MV-4-11 (cell line): ENCODE measurements at regions not wholly inside any gene's neighbourhood (a gene's known extent, or its start where the extent isn't known, plus 50 kb on each side); places are given as distances from the start of the nearest gene placed in this dataset.
"Not testable (repeated sequence)": the region's sequence is repeated elsewhere in the genome, so short reads cannot be mapped to it uniquely, and the experiment has no call there.

ENCODE experiments used
- DNase-seq: peaks from one replicate; lab custom pipeline; 2025; lab: John Stamatoyannopoulos, UW

DNA sequence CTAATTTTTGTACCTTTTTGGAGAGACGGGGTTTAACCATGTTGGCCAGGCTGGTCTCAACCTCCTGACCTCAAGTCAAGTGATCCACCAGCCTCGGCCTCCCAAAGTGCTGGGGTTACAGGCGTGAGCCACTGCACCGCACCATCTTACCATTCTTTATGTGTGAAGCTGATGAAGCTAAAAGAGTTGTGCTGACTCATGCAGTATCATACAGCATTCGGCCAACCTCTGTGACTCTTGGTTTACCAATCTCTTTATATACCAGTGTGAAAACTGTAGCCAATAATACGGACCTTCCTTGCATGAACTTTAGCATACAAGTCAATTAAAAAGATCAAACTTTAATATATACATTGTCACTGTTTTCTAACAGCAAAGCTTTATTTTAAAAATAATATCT lies 878.2 kb upstream of the MBL2 start:
- no peak for DNase-seq

DNA sequence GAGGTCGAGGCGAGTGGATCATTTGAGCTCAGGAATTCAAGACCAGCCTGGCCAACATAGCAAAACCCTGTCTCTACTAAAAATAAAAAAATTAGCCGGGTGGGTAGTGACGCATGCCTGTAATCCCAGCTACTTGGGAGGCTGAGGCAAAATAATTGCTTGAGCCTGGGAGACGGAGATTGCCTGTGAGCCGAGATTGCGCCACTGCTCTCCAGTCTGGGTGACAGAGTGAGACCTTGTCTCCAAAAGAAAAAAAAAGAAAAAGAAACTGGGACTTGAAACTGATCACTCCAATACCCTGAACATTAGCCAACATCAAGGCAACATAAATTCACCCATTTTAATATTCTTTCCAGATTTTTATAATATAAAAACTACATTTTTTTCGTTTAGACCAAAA lies 874.6 kb upstream of the MBL2 start:
- not testable (repeated sequence) for DNase-seq

DNA sequence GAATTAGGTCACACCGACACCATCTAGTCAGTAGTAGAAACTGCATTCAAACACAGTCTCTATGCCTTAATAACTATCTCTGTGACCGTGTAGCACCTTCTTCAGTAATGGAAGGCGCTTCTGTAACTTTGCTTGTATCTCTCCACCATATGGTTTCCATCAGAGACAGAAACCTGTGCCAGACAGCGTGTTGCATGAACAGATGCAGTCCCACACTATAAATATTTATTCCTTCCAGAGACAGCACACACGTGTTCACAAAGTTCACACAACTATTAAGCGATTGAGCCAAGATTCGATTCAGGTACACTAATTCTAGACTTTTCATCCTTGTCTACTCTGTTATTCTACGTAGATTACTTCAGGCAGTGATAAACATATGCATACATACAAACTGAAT lies 873.9 kb upstream of the MBL2 start:
- no peak for DNase-seq

DNA sequence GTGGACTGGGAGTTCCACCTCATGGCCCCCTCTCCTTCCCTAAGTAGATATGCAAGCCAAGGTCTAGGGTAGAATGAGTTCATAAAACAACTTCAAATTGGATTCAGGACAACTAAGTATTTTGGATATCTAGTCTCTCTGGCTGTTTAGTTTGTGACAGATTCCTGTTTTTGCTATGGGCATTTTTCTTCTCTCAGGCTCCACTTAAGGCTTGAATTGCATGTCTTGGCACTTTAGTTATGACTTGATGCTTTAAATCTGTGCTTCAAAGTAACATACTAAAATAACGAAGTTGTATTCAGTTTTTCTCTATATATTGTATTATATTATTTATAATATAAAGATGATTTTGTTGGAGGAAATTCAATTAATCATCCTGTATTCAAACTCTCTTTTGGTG lies 873.4 kb upstream of the MBL2 start:
- no peak for DNase-seq

DNA sequence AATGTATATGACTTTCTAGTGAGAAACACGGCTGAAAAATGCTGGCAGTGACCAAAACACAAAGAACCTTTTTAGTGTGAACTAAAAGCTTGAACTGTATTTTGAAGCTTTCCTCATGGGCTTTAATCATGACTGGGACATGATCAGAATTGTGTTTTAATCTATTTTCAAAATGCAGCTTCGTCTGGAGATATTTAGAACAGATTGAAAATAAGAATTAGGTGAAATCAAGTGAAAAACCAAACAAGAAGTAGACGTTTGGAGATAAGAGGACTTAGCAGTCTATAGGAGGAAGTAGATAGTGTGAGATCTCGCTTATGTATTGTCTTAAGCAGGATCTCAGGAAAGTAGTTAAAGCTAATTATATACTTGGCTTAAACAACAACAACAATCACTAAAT lies 865.4 kb upstream of the MBL2 start:
- no peak for DNase-seq

DNA sequence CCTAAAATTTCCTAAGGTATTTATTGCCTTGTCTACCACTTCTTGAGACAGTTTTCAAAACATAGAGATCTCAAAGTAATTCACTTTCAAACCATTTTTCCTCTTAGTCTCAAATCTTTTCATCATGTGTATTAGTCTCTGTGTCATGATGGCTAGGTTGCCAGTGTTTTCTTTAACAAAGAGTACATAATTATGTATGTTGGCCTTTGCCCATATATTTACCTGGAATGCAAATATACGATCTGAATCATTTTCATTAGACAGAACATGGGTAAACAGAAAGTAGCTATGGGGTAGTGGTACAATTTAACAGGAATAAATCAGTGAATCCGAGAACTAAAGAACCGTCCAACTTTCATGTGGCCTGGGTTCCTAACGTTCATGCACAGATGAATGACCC lies 852.1 kb upstream of the MBL2 start:
- no peak for DNase-seq

DNA sequence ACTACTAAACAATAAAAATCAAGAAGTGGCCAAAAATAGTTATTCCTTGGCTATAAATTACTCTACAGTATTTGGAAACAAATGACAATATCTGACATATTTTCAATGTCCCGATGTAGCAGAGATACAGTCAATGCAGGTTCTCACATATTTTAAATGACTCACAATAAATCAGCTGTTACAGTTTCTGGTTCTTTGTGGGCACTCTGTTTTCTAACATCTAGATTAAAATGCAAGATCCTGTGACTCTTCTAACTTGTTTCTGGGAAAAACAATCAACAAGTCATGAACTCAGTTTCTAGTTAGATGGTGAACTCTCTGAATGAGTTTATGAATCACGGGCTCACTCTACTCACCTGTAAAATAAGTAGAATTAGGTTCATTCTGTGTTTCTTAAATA lies 849.6 kb upstream of the MBL2 start:
- DNase-seq: no peak

DNA sequence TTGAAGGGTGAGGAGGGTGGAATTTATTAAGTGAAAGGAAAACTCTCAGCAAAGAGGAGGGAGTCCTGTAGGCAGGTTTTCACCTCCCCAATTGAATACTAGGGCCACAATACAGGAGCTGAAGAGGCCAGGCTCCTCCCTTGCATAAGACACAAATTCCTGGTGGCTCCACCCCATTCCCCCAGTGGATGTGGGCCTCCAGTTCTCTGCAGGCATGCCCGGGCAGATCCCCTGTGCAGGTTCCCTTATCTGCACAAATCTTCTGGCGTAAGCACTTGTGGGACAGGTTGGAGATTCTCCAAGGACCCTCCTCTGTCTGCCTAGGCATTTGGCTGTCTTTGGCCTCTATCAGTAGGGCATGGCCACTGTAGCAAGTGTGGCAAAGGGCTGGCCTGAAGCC lies 847.1 kb upstream of the MBL2 start:
- no peak for DNase-seq

DNA sequence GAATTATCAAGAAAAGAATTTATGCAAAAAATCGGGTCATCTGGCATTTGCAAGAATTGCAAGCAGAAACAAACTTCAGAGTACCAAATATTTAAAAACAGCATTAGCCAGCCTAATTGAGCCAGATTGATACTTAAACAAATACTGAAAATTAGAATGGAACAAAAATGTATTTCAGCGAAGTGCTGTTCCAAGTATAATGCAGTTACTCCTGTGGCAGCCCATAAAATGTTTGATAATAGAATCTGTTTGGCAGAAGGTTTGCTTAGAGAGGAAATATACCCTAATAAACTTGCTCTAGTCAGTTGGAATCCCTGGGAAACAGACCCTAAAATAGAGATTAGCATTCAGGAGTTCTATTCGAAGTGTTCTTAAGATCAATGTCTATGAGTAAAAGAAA lies 835.1 kb upstream of the MBL2 start:
- DNase-seq: no peak

DNA sequence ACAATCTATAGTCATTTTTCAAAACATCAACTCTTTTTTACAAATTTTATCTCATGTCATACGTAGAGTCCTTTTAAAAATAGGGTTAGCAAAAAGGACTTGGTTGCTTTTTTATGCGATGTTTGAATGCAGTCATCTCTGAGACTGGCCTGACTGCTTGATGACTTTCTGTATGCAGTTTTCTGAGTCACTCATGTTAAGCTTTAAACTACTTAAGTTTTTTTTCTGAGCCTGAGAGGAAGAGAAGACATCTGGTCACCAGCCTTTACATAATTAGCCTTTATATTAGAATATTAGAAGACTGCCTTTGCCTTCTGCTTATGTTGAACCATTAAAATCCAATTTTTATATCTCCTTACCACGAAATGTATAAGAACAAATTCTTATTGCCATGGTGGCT lies 834.4 kb upstream of the MBL2 start:
- DNase-seq: no peak

DNA sequence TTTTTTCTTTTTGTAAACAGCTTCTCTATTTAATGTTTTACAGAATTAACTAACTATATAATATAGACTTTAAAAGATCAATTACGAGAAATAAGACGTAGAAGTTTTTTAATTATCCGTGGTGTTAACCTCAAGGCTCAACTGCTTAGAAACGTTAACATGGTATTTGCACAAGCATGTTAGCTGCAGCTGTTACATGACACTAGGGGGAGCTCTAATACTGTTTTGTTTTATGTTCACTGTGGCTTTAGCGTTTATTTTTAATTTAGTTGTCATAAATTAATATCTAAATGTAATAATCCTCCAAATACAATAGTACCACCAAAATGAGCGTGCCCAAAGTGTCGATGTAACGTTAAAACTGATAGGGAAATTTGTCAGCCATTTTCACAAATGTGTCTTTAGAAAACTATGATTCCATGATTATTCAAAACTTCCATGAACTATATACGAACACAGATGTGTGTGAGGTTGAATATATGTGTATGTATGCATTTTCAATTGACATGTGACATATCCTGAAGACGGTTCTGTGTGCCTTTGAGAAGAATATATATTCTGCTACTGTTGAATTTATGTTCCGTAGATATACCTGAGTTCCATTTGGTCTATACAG lies 828.8 kb upstream of the MBL2 start:
- DNase-seq: peak; percentile 8

DNA sequence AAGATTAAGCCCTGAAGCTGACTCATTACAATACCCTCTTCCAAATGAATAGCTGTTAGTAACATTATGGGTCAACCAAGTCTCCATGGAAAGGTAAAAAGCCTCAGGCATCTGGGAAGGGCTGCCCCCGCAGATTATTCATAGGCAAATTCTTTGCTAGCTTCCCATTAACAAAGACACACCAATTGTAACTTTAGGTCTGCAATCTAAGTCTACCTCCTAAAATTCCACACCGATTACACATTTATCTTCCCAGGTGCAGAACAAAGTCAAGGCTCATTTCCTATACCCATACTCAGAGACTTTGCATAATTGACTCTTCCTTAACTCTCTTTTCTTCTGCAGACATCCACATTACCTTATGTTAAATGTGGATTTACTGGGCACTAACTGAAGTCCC lies 826.3 kb upstream of the MBL2 start:
- DNase-seq: no peak

DNA sequence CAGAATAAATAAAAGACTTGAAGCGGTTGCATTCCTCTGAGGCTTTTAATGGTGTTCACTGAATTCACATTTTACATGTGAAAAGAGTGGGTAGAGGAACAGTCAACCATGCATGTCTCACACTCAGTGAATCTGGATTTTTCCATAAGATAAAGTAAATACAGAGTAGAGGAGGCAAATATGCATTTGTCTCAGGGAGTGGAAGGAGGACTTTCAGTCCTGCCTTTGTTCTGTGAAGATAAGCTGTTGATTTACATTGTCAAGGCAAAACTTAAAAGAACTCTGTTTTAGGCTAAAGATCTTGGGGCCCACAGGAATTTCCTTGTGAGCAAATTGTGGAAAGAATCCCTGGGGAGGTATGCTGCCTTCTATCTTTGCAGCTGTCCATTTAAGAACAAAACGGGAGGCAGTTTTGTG lies 825.3 kb upstream of the MBL2 start:
- no peak for DNase-seq

DNA sequence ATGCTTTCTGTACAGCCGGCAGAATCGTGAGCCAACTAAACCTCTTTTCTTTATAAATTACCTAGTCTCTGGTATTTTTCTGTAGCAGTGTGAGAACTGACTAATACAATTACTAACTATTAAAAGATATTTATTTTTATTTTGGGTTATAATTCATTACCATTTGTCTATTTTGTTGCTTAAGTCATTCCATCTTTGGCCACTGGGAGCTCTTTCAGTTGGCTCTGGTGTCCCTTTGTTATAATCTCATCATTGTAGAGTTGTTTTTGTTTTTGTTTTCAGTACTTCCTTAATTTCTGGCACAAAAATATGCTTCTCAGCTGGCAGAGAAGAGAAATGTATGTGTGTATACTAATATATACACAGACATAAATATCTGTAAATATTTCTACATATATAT lies 807.9 kb upstream of the MBL2 start:
- DNase-seq: no peak

DNA sequence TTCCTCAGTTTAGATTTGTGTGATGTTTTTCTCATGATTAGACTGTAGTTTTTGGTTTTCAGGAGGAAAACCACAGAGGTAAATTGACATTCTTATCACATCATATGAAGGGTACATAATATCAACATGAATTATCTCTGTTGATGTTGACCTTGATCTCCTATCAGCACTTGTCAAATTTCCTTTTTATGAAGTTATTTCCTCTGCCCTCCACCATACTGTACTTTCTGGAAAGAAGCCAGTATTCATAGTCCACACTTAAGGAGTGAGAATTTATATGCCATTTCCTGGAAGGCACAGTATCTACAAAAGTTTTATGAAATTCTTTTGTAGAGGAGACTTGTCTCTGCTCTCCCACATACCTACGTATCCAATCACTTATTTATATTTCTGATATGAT lies 807.2 kb upstream of the MBL2 start:
- no peak for DNase-seq

DNA sequence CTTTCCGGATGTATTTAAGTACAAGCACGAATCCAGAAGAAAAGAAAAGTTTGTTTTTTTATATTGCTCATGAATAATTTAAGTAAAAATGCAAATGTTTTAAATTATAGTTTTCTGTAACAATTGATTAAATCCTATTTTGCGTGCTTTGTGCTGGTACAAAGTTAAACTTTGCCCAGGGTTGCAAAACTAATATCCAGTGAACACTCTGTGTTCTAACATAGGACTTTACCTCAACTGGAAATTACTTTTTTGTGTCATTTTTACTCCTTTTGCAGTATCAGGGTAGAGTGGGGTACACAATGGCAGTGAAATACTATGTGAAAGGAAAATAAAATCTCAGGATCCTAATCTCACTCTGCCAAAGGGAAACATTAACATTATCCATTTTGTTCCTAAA lies 801.4 kb upstream of the MBL2 start:
- DNase-seq: no peak

DNA sequence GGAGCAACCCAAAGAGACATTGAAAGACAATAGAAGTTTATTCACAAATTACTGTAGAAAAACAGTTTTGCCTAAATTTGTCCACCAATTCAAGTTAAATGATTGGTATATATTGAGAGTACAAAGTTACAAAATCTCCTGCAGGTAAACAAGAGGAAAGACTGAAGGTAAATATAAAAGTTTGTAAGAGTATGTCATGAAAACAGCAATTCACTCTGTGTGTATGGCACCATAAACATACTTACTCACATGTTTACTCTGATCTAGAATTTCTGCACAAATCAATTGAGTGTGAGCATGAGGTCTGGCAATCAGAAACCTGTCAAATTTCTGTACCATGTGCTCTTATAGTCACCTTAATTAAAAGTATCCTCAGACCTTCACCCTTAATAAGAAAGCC lies 800.9 kb upstream of the MBL2 start:
- DNase-seq: no peak

DNA sequence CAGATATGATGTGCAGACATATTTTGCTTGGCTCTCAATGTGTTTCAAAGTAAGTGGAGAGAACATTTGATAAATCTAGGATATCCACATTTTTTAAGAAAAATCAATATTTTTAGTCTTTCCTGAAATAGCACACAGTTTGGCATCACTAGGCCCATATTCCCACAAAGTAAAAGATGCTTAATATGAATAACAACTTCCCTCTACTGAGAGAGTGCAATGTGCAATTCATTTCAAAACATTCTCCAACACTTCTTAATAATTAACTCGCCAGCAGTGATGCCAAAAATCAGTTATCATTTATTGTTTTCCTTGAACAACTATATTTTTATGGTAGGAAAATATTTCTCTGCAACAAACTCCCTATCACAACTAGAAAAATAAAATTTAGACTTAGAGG lies 800.2 kb upstream of the MBL2 start:
- no peak for DNase-seq

DNA sequence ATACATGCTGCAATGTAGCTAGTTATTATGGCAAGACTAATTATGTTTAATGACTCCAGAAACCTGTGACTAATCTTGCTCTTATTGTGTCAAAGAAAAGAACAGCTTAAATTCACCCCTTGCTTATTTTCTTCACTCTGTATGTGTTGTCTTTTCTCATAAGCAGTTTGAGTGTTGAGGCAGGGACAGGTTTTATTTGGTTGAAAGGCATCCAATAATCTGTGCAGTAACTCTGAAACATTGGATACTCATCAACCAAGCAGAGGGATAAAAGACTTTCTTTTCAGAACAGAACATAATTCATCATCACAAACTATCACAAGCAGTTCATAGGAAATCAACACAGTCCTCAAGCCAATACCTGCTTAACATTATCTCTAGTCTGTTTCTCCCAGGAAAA lies 797.6 kb upstream of the MBL2 start:
- no peak for DNase-seq

DNA sequence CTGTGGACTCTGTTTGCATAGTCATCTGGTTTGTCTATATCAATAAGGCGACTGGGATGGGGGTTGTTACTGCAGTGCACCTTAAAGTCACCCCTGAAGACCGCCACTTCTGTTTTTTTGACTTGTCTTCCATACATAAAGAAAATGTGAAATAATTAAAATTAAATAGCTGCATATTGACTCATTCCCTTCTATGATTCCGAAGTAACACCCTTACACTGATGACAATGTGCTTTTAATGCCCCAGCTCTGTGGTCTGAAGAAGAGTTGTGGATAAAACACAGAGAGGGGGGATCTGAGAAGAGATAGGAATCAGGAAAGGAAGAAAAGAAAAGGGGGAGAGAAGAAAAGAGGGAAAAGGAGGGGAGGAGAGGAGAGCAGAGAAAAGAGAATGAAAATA lies 796.9 kb upstream of the MBL2 start:
- no peak for DNase-seq

DNA sequence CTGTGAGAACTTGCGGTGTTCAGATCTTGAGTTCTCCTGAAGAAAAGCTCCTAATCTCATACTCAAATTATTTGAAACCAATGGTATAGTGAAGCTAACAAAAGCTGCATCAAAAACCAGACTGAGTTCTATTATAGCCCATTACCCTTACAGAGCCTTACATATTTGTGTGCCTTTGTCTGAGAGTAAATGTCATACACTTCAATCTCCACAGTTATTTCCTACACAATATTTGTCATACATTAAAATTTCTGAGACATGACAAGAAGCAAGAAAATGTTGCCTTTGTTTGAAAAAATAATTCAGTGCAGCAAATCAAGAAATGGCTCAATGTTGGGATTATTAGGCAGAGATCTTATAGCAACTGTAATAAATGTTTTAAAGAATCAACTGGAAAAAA lies 776.1 kb upstream of the MBL2 start:
- DNase-seq: no peak

DNA sequence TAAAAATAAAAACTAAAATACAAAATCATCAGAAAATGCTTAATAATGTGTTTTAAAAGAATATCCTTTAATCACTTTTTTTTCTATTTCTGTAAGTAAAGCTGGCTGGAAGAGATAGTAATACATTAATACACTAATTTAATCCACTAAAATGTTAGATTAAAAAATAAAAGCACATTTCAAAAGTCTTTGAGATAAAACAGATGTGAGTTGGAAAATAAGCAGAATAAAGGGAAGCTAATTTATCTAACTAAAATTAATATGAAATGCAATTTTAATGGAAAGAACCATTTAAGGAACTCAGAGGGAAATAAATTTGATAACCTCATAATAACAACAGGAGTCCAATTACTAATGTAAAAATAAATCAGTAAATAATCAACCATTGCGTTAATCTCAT lies 774.8 kb upstream of the MBL2 start:
- no peak for DNase-seq

DNA sequence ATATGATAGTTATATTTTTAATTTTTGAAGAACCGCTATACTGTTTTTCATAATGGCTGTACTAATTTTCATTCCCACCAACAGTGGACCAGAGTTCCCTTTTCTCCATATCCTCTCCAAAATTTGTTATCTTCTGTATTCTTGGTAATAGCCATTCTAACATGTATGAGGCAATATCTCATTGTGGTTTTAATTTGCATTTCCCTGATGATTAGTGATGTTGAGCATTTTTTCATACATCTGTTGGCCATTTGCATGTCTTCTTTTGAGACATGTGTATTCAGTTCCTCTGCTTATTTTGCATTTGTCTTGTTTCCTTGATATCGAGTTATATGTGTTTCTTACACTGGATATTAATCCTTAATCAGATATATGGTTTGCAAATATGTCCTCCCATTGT lies 770.8 kb upstream of the MBL2 start:
- no peak for DNase-seq

DNA sequence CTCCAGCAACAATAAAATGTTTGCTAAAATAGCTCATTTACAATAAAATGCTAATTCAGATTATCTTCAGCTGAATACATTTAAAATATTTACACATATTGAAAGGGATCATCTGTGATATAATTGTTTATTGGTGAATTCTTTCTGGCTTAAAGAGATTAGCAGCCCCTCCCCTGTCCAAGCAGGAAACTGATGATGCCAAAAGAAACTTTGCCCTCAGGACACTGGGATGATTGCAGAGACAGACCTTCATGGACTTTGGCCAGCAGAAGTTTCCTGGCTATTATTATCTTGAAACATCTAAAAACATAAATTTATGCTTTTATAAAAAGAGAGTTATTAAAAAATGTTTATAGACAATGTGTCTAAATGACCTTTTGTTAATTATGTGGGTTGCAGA lies 764.9 kb upstream of the MBL2 start:
- DNase-seq: no peak

DNA sequence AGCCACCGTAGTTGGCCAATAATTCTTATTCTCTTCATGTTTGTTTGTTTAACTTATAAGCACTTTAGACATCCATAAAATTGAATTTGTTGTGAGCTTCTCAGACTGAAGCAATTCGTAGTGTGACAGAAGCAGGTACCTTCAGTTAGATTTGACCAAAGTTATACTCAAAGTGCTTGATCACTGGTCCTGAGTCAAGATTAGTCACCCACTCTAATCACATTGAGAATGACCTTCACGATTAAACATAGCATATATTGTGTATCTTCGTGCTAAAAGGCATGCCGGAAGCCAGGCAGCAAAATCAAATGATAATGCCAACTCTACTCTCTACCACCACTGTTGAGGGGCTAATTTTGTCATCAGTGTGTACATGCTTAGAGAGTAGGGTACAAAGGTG lies 763.7 kb upstream of the MBL2 start:
- DNase-seq: no peak
